ENCODE measurements at regions not wholly inside any gene's neighbourhood (a gene's known extent, or its start where the extent isn't known, plus 50 kb on each side); places are given as distances from the start of the nearest gene placed in this dataset.

DNA sequence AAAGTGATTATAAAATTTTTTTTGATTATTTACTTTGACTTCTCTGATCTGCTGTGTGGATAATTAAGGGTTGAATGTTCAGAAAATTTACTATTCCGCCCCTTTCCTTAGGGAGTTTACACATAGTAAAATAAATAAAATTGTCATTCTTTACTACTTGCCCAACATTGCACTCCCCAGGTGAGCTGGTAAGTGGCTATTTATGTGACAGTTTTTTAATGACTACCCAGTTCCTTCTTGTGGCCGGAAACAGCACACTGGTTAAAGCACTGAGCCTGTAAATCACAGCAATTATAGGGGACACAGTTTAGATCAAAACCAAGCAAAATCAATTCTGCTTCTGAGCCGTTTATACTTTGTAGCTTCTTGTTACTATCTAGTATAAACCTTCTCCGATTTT lies 158.1 kb downstream of the FHIP1A start:
- Histone ChIP-seq H3K4ac (ENCODE audit: low read depth, low read length) (no peak overlapping the region), H2BK5ac (ENCODE audit: low read depth, low read length, poor library complexity, severe bottlenecking) (no peak overlapping the region), H3K27me3 (ENCODE audit: control insufficient read depth, insufficient read depth, low read length) (no peaks in the 10 kb centered on the region; the same call in 1 of the 2 replicates), H2BK120ac (ENCODE audit: low read depth, low read length) (no peak overlapping the region), H4K20me1 (ENCODE audit: insufficient read depth, low read length) (no peaks in the 10 kb centered on the region), H3K18ac (ENCODE audit: low read depth, low read length) (no peak overlapping the region), H4K8ac (ENCODE audit: low read depth in 2 of 2, low read length in 2 of 2) (no peak overlapping the region), H3K9ac (ENCODE audit: low read depth, low read length) (no peak overlapping the region), H2BK20ac (ENCODE audit: low read depth, low read length) (no peak overlapping the region), H3K4me2 (ENCODE audit: low read depth, low read length) (no peak overlapping the region), H4K91ac (ENCODE audit: insufficient read depth, low read depth, low read length) (no peak overlapping the region), H3K23ac (ENCODE audit: low read depth, low read length) (no peak overlapping the region), H3K14ac (replicated peaks; ENCODE audit: low read depth, low read length) (no peak overlapping the region), H2AK9ac (replicated peaks; ENCODE audit: low read depth, low read length, poor library complexity) (no peak overlapping the region), H3K9me3 (ENCODE audit: control insufficient read depth, insufficient read depth, low read length) (no peaks in the 10 kb centered on the region), H2AK5ac (ENCODE audit: low read depth, low read length) (no peak overlapping the region), H3K4me3 (ENCODE audit: insufficient read depth, low read depth, low read length) (no peak overlapping the region), H3K56ac (ENCODE audit: extremely low read depth, insufficient read depth, low read length) (no peak overlapping the region), H3K4me1 (ENCODE audit: control insufficient read depth, insufficient read depth, low read length) (peaks cover 2% of the 10 kb centered on the region), H3K9me1 (ENCODE audit: insufficient read depth, low read length) (no peaks in the 10 kb centered on the region), H2BK15ac (ENCODE audit: low read depth, low read length) (no peak overlapping the region), H2AFZ (replicated peaks; ENCODE audit: low read length, poor library complexity) (no peak overlapping the region), H3K27ac (ENCODE audit: insufficient read depth, low read length) (no peak overlapping the region), H3K79me1 (ENCODE audit: low read depth in 1 of 2, low read length in 2 of 2) (no peaks in the 10 kb centered on the region), H4K5ac (ENCODE audit: low read depth, low read length) (no peak overlapping the region), H3K36me3 (ENCODE audit: control insufficient read depth, insufficient read depth, low read length) (no peaks in the 10 kb centered on the region)
- WGBS, 2 experiments (ENCODE audit: extremely low coverage in 2 of 2, insufficient read length in 1 of 2) = no CpG with 5 or more reads among the region's 4 CpGs
- ChIA-PET CTCF (no interaction called here), POLR2A (ENCODE audit: unreplicated experiment) (no interaction called here)
- TF ChIP-seq RAD21 (IDR thresholded peaks at IDR 0.05; ENCODE audit: low read length) (no peak), NFE2L2 (IDR thresholded peaks at IDR 0.05; ENCODE audit: low read depth, low read length) (no peak), MXI1 (IDR thresholded peaks at IDR 0.05; ENCODE audit: borderline replicate concordance, low read depth, low read length) (no peak), POLR2A (IDR thresholded peaks at IDR 0.05; ENCODE audit: low read depth, low read length) (no peak), SMC3 (IDR thresholded peaks at IDR 0.05; ENCODE audit: low read depth, low read length) (no peak), MAZ (IDR thresholded peaks at IDR 0.05; ENCODE audit: borderline replicate concordance, low read depth, low read length) (no peak), CEBPB (IDR thresholded peaks at IDR 0.05; ENCODE audit: low read depth, low read length) (no peak), RFX5 (IDR thresholded peaks at IDR 0.05; ENCODE audit: low read depth, low read length) (no peak), FOS (IDR thresholded peaks at IDR 0.05; ENCODE audit: low read depth, low read length) (no peak), BHLHE40 (IDR thresholded peaks at IDR 0.05; ENCODE audit: low read depth, low read length) (no peak), CHD1 (IDR thresholded peaks at IDR 0.05; ENCODE audit: low read depth, low read length) (no peak), RCOR1 (IDR thresholded peaks at IDR 0.05; ENCODE audit: insufficient replicate concordance, low read length) (no peak), MAFK (IDR thresholded peaks at IDR 0.05; ENCODE audit: low read depth, low read length) (no peak)
- TF ChIP-seq, protein P1, sequence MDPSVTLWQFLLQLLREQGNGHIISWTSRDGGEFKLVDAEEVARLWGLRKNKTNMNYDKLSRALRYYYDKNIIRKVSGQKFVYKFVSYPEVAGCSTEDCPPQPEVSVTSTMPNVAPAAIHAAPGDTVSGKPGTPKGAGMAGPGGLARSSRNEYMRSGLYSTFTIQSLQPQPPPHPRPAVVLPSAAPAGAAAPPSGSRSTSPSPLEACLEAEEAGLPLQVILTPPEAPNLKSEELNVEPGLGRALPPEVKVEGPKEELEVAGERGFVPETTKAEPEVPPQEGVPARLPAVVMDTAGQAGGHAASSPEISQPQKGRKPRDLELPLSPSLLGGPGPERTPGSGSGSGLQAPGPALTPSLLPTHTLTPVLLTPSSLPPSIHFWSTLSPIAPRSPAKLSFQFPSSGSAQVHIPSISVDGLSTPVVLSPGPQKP (IDR thresholded peaks at IDR 0.05; ENCODE audit: borderline replicate concordance, low read depth, low read length) = no peak
- TF ChIP-seq, protein P2, sequence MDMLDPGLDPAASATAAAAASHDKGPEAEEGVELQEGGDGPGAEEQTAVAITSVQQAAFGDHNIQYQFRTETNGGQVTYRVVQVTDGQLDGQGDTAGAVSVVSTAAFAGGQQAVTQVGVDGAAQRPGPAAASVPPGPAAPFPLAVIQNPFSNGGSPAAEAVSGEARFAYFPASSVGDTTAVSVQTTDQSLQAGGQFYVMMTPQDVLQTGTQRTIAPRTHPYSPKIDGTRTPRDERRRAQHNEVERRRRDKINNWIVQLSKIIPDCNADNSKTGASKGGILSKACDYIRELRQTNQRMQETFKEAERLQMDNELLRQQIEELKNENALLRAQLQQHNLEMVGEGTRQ (IDR thresholded peaks at IDR 0.05; ENCODE audit: low read depth, low read length) = no peak
- TF ChIP-seq, protein P3, sequence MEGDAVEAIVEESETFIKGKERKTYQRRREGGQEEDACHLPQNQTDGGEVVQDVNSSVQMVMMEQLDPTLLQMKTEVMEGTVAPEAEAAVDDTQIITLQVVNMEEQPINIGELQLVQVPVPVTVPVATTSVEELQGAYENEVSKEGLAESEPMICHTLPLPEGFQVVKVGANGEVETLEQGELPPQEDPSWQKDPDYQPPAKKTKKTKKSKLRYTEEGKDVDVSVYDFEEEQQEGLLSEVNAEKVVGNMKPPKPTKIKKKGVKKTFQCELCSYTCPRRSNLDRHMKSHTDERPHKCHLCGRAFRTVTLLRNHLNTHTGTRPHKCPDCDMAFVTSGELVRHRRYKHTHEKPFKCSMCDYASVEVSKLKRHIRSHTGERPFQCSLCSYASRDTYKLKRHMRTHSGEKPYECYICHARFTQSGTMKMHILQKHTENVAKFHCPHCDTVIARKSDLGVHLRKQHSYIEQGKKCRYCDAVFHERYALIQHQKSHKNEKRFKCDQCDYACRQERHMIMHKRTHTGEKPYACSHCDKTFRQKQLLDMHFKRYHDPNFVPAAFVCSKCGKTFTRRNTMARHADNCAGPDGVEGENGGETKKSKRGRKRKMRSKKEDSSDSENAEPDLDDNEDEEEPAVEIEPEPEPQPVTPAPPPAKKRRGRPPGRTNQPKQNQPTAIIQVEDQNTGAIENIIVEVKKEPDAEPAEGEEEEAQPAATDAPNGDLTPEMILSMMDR (conservative IDR thresholded peaks at IDR 0.05; ENCODE audit: low read depth, low read length) = no peak
- dilution Hi-C loops (cut with HindIII; ENCODE audit: low sequenced_read_pairs, unreplicated experiment) (no loop called here), intact Hi-C loops (cut with micrococcal nuclease) (no loop called here), in situ Hi-C loops (cut with MboI; ENCODE audit: low sequenced_read_pairs) (no loop called here)
- DNase-seq = no peak
- BruUV-seq (replicated peaks) = no TSS peak
- ATAC-seq (ENCODE audit: low read depth) = no peak

Measured in IMR-90 (cell line).